Neural progenitor cell (in vitro differentiated cells): ENCODE measurements at regions not wholly inside any gene's neighbourhood (a gene's known extent, or its start where the extent isn't known, plus 50 kb on each side); places are given as distances from the start of the nearest gene placed in this dataset.

Source experiments
- DNase-seq: peaks from one replicate; pipeline ENCODE4 v3.0.0-alpha.2; 2016; ENCODE audit warnings: low spot score
- H2AFZ ChIP-seq: fragments of 200-600 bp; sonication (generic); replicated peaks from 2 replicates; pipeline ENCODE4 v1.6.1; 2016; ENCODE audit warnings: antibody characterized with exemption
- H3F3A ChIP-seq: fragments of 200-600 bp; sonication (generic); 2 replicates; pipeline ENCODE4 v1.6.1; 2016; ENCODE audit warnings: antibody characterized with exemption, low read depth
- H3K27ac ChIP-seq: fragments of 200-600 bp; sonication (generic); 2 replicates; pipeline ENCODE4 v1.5.1; 2016; ENCODE audit warnings: mild to moderate bottlenecking
- H3K27me3 ChIP-seq: fragments of 200-600 bp; sonication (generic); 2 replicates; pipeline ENCODE4 v1.6.1; 2016; ENCODE audit warnings: mild to moderate bottlenecking, moderate library complexity
- H3K36me3 ChIP-seq: fragments of 200-600 bp; sonication (generic); 2 replicates; pipeline ENCODE4 v1.5.1; 2016
- H3K4me1 ChIP-seq: fragments of 200-600 bp; sonication (generic); 2 replicates; pipeline ENCODE4 v1.6.1; 2016; ENCODE audit warnings: mixed run types
- H3K4me2 ChIP-seq: fragments of 200-600 bp; sonication (generic); 2 replicates; pipeline ENCODE4 v1.6.1; 2016
- H3K4me3 ChIP-seq: fragments of 200-600 bp; sonication (generic); 2 replicates; pipeline ENCODE4 v1.5.1; 2016
- H3K79me2 ChIP-seq: fragments of 200-600 bp; sonication (generic); 2 replicates; pipeline ENCODE4 v1.6.1; 2016; ENCODE audit warnings: low read depth
- H3K9ac ChIP-seq: fragments of 200-600 bp; sonication (generic); 2 replicates; pipeline ENCODE4 v1.6.1; 2016
- H3K9me3 ChIP-seq: fragments of 200-600 bp; sonication (generic); 2 replicates; pipeline ENCODE4 v1.5.1; 2016; ENCODE audit warnings: low read depth
- H4K20me1 ChIP-seq: fragments of 200-600 bp; sonication (generic); 2 replicates; pipeline ENCODE4 v1.6.1; 2016; ENCODE audit warnings: low read depth
- H3K27ac Mint-ChIP-seq: 3 replicates; pipeline ENCODE4 v1.8.0; 2021; ENCODE audit warnings: mixed read lengths
- H3K27me3 Mint-ChIP-seq: 2 replicates; pipeline ENCODE4 v1.8.0; 2022; ENCODE audit warnings: low read depth, mild to moderate bottlenecking, inconsistent platforms, moderate library complexity, mixed read lengths; ENCODE audit not compliant: insufficient read depth
- H3K36me3 Mint-ChIP-seq: 3 replicates; pipeline ENCODE4 v1.8.0; 2021; ENCODE audit warnings: mixed read lengths
- H3K4me1 Mint-ChIP-seq: 3 replicates; pipeline ENCODE4 v1.8.0; 2021; ENCODE audit warnings: mixed read lengths
- H3K4me3 Mint-ChIP-seq: 3 replicates; pipeline ENCODE4 v1.8.0; 2021; ENCODE audit warnings: mild to moderate bottlenecking, moderate library complexity, mixed read lengths
- H3K9me3 Mint-ChIP-seq: 3 replicates; pipeline ENCODE4 v1.8.0; 2020; ENCODE audit warnings: mixed read lengths
- EZH2 ChIP-seq: fragments of 200-600 bp; sonication (generic); IDR thresholded peaks from 2 replicates; pipeline ENCODE4 v1.6.1; 2017; ENCODE audit warnings: antibody characterized with exemption, mild to moderate bottlenecking, moderate library complexity
- EZH2phosphoT487 ChIP-seq: fragments of 200-600 bp; sonication (generic); IDR thresholded peaks from 2 replicates; pipeline ENCODE4 v1.6.1; 2017; ENCODE audit warnings: antibody characterized with exemption
- TF ChIP-seq, protein P1 (sequence below): fragments of 200-600 bp; sonication (generic); IDR thresholded peaks from 2 replicates; pipeline ENCODE4 v1.5.1; 2017; ENCODE audit warnings: antibody characterized with exemption, mild to moderate bottlenecking

DNA sequence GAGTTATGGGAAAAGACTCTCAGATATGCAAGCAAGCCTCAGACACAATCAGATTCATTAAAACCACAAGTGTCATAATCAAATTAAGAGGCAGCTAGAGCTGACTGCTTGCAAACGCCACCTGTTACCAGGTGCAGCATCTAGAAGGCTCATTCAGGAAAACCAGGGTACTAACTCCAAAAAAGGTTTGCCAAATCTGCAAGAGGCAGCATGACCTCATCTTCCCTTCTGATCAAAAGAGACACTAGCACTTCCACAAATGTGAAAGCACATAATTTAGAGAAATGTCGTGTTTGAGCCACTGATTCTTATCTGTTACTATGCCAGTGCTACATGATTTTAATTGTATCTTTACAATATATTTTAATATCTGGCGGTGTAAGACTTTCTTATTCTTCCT lies 123.3 kb upstream of the NANOGP8 start:
- no peaks in the 10 kb centered on the region for H3K4me1 ChIP-seq
- no peaks in the 10 kb centered on the region for H4K20me1 ChIP-seq
- Mint-ChIP-seq H3K27ac (no peak overlapping the region), H3K4me1 (no peaks in the 10 kb centered on the region), H3K36me3 (no peaks in the 10 kb centered on the region), H3K9me3 (peaks cover 3% of the 10 kb centered on the region), H3K27me3 (no peaks in the 10 kb centered on the region), H3K4me3 (no peak overlapping the region)
- H3K9ac ChIP-seq: no peak overlapping the region
- H3F3A ChIP-seq: no peaks in the 10 kb centered on the region
- H3K4me3 ChIP-seq: no peak overlapping the region
- H3K27ac ChIP-seq: no peak overlapping the region
- H3K36me3 ChIP-seq: no peaks in the 10 kb centered on the region
- DNase-seq: no peak
- H3K79me2 ChIP-seq: no peaks in the 10 kb centered on the region
- TF ChIP-seq, protein P1, sequence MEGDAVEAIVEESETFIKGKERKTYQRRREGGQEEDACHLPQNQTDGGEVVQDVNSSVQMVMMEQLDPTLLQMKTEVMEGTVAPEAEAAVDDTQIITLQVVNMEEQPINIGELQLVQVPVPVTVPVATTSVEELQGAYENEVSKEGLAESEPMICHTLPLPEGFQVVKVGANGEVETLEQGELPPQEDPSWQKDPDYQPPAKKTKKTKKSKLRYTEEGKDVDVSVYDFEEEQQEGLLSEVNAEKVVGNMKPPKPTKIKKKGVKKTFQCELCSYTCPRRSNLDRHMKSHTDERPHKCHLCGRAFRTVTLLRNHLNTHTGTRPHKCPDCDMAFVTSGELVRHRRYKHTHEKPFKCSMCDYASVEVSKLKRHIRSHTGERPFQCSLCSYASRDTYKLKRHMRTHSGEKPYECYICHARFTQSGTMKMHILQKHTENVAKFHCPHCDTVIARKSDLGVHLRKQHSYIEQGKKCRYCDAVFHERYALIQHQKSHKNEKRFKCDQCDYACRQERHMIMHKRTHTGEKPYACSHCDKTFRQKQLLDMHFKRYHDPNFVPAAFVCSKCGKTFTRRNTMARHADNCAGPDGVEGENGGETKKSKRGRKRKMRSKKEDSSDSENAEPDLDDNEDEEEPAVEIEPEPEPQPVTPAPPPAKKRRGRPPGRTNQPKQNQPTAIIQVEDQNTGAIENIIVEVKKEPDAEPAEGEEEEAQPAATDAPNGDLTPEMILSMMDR: no peak
- TF ChIP-seq EZH2phosphoT487 (no peak), EZH2 (no peak)
- no peak overlapping the region for H2AFZ ChIP-seq
- no peak overlapping the region for H3K4me2 ChIP-seq
- H3K27me3 ChIP-seq: no peaks in the 10 kb centered on the region
- no peaks in the 10 kb centered on the region for H3K9me3 ChIP-seq

DNA sequence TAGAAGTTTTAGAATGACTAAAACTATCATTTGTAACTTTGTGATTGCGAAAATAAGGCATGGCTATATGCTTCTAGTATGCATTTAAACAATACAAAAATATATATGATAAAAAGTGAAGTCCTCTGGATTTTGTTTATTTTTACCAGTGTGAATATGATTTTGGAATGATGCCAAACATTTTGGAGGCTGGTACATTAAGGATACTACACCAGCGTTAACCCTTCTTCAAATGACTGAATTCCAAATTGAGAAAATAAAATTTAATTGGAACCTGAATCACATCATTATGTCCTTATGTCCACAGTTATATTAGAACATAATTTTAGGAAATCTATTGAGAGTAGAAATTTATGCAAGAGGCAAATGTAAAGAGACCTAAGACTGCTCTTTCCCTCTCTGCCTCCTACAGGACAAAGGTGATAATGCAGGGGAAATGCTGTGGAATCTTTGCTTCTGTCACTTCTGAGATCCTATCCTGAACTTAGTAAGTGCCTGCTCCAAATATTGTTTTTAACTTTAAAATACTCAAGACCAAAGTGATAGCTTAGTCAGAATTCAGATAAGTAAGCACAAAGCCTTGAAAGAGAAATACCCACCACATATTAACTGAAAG lies 121.1 kb upstream of the NANOGP8 start:
- Histone ChIP-seq H3K4me3 (no peak overlapping the region), H2AFZ (no peak overlapping the region), H3K79me2 (no peaks in the 10 kb centered on the region), H3K9me3 (no peaks in the 10 kb centered on the region), H3F3A (no peaks in the 10 kb centered on the region), H3K4me1 (no peaks in the 10 kb centered on the region), H3K9ac (no peak overlapping the region), H3K27ac (no peak overlapping the region), H3K27me3 (no peaks in the 10 kb centered on the region), H4K20me1 (no peaks in the 10 kb centered on the region), H3K36me3 (no peaks in the 10 kb centered on the region), H3K4me2 (no peak overlapping the region)
- H3K4me3 Mint-ChIP-seq: no peak overlapping the region
- H3K27ac Mint-ChIP-seq: no peak overlapping the region
- no peaks in the 10 kb centered on the region for H3K4me1 Mint-ChIP-seq
- H3K9me3 Mint-ChIP-seq: peaks cover 3% of the 10 kb centered on the region
- TF ChIP-seq, protein P1: peak; percentile 56
- TF ChIP-seq EZH2phosphoT487: no peak
- DNase-seq: peak; percentile 12
- H3K36me3 Mint-ChIP-seq: no peaks in the 10 kb centered on the region
- no peaks in the 10 kb centered on the region for H3K27me3 Mint-ChIP-seq

DNA sequence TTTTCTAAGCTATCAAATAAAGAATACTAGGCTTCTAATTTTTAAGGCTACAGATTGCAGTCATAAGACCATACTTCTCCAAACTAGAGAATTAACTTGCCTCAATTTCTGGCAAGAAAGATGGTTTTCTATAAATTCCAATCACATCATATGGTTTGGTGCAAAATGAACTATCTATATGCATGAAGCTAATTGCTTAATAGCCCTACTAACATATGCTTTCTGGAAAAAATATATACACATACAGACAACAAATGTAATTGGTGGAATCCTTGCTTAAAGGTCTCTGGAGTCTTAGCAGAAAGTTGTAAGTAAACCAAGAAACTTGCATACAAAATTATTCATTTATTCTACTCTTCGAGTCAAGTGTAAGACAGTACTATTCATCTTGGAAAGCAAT lies 113.1 kb upstream of the NANOGP8 start:
- no peak for DNase-seq
- Histone ChIP-seq H3K79me2 (no peaks in the 10 kb centered on the region), H3K27me3 (no peaks in the 10 kb centered on the region), H3K36me3 (no peaks in the 10 kb centered on the region), H3K27ac (no peak overlapping the region), H3K9ac (no peak overlapping the region), H4K20me1 (no peaks in the 10 kb centered on the region), H3K4me2 (no peak overlapping the region), H3F3A (no peaks in the 10 kb centered on the region), H3K4me3 (no peak overlapping the region), H3K9me3 (no peaks in the 10 kb centered on the region), H3K4me1 (no peaks in the 10 kb centered on the region), H2AFZ (no peak overlapping the region)
- Mint-ChIP-seq H3K4me3 (no peak overlapping the region), H3K27me3 (no peaks in the 10 kb centered on the region), H3K27ac (no peak overlapping the region), H3K4me1 (no peaks in the 10 kb centered on the region), H3K9me3 (no peaks in the 10 kb centered on the region), H3K36me3 (no peaks in the 10 kb centered on the region)
- TF ChIP-seq, protein P1: no peak
- TF ChIP-seq EZH2 (no peak), EZH2phosphoT487 (no peak)
